NCI-H1092 treated with DMSO at 0.1 percent for 48 hours (cell line): ENCODE measurements at regions not wholly inside any gene's neighbourhood (a gene's known extent, or its start where the extent isn't known, plus 50 kb on each side); places are given as distances from the start of the nearest gene placed in this dataset.
"Not testable (repeated sequence)": the region's sequence is repeated elsewhere in the genome, so short reads cannot be mapped to it uniquely, and the experiment has no call there.

Source experiments
- DNase-seq: peaks from one replicate; lab custom pipeline; 2025; lab: John Stamatoyannopoulos, UW

DNA sequence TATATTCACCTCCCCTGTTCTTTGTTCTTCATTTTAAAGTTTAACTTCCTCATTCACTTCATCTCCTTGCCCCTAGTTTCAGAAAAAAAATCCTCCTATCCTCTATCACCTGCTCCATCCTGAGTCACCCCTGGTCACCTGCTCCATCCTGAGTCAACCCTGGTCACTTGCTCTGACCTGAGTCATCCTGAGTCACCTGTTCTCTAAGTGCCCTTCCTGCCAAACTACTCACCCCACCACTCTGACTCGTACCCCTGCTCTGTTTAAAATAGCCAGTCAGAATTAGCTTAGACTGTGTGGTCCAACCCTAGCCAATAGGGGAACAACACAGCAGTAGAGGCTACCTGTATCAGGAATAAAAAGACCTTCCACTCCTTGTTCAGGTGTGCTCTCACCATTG lies 716.9 kb downstream of the ZBBX start:
- no peak for DNase-seq

DNA sequence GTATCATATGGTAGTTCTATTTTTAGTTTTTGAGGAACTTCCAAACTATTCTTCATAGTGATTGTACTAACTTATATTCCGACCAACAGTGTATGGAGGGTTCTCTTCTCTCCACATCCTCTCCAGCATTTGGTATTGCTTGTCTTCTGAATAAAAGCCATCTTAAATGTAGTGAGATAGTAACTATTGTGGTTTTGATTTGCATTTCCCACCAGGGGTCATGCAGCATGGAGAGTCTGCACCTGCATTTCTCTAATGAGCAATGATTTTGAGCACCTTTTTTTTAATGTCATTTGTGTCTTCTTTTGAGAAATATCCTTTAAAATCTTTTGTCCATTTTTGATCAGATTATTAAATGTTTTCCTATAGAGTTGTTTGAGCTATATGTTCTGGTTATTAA lies 718.5 kb downstream of the ZBBX start:
- DNase-seq, result no peak

DNA sequence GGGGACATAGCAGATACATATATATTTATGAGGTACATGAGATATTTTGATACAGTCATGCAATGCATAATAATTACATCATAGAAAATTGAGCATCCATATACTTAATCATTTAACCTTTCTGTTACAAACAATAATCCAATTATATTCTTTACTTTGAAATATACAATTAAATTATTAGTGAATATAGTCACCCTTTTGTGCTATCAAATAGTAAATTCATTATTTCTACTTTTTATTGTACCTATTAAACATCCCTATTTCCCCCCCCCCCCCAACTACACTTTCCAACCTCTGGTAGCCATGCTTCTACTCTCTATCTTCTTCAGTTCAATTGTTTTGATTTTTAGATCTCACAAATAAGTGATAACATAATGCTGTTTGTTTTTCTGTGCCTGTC lies 719.1 kb downstream of the ZBBX start:
- DNase-seq, result no peak

DNA sequence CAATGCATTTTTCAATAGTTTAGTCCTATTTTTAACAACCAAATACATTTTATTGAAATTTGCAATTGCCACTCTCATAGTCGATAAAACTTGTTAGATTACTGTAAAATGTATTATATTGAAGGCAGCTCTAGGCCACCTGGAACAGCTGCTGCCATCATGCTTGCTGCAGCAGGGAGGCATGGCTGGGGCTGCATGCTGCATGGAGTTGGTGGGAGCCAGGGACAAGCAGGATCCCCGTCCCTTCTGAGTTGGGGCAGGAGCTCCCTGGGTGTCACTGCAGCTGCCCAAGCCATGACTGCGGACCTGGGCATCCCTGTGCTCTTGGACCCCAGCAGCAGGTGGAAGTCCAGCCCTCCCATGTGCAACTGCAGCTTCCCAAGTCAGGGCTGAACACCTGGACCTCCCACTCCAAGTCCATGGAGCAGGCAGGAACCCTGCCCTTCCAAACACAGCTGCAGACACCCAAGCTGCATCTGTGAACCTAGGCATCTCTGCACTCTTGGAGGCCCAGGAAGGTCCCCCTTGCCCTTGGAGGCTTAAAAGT lies 742.0 kb downstream of the ZBBX start:
- DNase-seq, result no peak

DNA sequence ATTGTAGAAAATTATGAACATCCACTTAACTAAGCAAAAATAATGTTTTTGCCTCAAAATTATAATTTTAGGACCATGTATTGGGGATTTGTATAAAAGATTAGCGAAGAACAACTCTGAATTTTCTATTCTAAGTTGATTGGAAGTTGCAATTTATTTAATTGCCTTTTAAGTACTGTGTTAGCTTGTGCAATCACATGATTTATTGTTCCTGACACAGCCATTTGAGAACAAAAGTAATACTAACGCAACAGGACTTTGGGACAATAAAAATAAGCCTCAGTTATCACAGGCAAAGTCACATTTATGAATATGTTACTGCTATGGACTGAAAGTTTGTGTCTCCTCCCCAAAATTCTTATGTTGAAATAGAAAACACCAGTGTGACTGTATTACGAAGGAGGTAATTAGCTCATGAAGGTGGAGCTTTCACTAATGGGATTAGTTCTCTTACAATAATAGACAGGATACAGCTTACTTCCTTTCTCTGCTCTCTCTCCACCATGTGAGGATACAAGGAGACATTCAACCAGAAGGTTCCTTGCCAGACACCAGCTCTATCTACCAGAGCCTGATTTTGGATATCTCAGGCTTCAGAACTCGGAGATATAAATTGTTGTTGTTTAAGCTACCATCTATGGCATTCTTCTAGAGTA lies 745.9 kb downstream of the ZBBX start:
- DNase-seq, result no peak

DNA sequence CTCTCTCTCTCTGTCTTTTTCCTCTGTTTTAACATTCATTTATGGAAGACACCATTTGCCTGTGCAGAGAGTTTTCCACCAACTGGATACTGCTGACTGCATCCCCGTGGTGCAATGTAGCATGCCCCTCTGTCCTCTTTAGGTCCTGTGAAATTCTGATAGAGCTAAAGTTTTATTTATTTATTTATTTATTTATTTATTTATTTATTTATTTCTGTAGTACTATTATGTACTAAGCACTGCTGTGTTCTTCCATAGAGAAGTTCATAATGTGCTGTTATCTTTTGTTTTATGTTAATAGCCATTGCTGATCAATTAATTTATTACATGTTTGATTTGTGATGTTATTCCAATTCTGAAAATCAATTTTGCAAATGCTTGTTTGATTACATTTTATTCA lies 749.9 kb downstream of the ZBBX start:
- DNase-seq, result no peak

DNA sequence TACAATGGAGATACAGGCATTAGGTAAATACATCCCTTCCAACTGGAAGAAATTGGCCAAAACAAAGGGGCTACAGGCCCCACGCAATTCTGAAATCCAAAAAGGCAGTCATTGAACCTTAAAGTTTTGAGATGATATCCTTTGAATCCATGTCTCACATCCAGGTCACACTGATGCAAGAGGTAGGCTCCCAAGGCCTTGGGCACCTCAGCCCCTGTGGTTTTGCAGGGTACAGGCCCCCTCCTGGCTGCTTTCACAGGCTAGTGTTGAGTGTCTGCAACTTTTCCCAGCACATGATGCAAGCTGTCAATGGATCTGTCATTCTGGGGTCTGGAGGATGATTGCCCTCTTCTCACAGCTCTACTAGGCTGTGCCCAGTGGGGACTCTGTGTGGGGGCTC lies 766.7 kb downstream of the ZBBX start:
- DNase-seq, result no peak

DNA sequence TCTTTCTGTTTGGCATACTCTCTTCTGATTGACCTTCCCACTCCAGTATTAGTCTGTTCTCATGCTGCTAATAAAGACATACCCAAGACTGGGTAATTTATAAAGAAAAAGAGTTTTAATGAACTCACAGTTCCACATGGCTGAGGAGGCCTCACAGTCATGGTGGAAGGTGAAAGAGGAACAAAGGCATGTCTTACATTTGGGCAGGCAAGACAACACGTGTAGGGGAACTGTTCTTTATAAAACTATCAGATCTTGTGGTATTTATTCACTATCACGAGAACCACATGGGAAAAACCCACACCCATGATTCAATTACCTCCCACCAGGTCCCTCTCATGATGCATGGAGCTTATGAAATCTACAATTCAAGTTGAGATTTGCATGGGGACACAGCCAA lies 767.3 kb downstream of the ZBBX start:
- not testable (repeated sequence) for DNase-seq

DNA sequence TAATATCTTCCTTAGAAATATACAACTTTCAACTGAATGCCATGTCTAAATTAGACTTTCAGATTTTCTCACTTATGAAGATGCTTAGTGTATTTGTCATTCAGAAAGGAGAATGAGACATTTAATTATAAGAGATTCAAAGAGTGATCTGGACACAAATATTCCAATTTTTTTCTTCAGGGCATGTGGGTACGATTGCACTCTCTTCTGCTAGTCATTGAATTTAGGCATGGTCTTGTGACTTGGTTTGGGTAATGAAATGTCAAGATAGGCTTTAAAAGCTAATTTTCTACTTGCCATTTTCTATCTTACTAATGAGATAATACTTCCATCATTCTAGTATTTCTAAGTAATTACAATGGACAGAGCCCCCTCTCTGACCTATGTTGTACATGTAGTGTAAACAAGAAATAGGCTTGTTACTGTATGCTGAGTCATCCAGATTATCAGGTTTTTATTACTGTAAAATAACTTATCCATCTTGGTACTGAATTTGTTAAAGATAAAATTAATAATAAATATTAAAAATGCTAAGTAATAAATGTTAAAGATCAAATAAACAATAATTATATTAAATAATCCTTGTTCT lies 770.8 kb upstream of the BCHE start:
- DNase-seq, result no peak

DNA sequence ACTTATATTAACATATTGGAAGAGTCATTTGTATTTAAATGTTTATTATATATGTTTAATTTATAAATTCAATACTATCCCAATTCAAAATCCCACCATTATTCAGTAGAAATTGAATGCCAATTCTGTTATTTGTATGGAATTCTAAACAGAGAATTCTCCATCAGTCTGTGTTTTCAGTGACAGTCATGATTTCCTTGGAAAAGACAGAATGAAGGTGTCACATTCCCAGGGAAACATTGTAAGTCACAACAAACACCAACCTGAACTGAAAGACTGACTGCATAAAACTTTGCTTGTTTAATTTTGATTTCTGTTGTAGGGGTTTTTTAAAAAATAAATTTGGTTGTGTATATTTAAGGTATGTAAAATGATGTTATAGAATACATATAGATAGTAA lies 769.8 kb upstream of the BCHE start:
- no peak for DNase-seq

DNA sequence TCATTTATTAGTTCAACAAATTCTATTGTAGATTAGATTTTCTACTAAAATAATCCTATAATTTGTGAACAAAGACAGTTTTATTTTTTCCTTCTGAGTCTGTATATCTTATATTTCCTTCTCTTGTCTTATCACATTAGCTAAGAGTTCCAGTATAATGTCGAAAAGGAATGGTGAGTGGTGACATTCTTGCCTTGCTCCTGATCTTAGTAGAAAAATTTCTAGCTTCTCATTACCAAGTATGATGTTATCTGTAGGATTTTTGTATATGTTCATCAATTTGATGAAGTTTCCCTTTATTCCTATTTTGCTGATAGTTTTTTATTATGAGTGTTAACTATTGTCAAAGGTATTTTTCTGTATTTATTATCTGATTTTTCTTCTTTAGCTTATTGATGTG lies 756.6 kb upstream of the BCHE start:
- DNase-seq, result no peak

DNA sequence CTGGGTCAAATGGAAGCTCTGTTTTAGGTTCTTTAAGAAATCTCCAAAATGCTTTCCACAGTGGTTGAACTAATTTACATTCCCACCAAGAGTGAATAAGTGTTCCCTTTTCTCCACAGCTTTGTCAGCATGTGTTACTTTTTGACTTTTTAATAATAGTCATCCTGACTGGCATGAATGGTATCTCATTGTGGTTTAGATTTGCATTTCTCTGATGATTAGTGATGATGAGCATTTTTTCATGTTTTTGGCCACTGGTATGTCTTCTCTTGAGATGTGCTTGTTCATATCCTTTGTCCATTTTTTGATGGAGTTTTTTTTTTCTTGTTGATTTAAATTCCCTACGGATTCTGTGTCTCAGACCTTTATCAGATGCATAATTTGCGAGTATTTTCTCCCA lies 745.0 kb upstream of the BCHE start:
- DNase-seq, result no peak

DNA sequence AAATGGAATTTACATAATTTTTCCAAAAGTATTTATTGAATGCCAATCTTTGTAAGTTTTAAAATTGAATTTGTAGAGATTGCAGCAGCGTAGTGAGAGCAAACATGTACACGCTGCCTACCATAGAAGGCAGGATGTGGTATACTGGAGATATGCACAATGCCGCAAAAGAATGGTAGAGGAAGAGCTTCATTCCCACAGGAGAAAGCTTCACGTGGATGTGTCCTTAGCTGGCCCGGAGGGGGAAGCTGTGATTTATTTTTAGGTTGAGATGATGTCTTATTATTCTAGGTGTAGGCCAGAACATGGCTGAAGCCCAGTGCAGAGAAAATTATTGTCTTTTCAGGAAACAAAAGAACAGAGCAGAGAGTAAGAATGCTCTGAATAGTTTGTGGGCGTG lies 743.3 kb upstream of the BCHE start:
- no peak for DNase-seq

DNA sequence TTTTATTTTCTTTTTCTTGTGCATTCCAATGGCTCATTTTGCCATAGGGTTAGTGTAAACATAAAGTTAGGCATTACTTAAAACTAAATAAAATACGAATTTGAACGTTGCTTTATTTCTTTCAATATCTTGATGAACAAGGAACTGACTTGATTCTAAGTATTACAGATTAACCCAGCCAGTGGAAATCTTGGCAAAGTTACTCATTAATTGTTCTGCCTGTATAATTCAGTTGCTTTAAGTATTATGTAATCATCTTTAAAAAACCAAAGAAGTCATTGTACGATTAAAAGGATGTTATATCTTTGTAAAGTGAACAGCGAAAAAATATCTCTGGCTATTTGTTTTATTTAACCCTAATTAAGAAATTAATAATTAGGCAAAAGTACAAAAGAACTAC lies 737.9 kb upstream of the BCHE start:
- no peak for DNase-seq

DNA sequence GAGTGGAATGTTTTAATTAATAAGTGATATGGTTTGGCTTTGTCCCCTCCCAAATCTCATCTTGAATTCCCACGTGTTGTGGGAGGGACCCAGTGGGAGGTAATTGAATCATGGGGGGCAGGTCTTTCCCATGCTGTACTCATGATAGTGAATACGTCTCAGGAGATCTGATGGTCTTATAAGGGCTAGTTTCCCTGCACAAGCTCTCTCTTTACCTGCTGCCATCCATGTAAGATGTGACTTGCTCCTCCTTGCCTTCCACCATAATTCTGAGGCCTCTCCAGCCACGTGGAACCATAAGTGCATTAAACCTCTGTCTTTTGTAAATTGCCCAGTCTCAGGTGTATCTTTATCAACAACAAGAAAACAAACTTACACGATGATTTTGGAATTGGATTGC lies 734.5 kb upstream of the BCHE start:
- DNase-seq, result not testable (repeated sequence)

DNA sequence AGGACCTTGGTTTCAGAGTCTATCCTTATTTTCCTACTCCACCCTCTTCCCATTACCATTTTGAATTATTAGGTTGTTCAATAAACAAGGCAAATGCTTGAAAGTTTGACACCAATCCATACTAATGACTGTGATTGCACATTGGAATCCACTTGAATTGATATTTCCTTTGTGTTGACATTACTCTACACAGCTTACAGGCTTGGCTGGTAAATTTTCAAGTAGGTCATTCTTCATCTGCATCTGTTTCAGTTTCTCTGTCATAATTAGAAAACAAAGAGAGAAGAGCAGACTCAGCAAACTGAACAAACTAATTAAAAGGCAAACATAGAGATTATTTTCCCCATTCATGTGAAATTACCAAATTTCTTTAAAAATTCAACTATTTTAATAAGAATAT lies 732.9 kb upstream of the BCHE start:
- no peak for DNase-seq

DNA sequence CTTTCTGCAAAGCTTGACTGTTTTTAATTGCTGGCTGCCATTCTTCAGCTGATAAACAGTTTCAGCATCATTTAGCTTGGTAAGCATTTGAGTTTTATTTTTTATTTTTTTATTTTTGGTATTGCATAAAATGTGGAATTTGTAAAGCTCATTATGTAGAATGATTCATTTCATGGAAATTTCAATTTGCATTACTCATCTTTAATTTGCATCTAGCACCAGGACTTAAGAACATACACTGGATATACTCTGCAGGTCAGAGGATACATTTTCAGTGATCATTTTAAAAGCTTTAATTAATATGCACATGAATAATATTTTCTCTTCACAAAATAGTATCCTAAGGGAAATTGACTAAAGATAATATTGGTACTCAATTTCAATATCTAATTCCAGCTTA lies 732.4 kb upstream of the BCHE start:
- no peak for DNase-seq

DNA sequence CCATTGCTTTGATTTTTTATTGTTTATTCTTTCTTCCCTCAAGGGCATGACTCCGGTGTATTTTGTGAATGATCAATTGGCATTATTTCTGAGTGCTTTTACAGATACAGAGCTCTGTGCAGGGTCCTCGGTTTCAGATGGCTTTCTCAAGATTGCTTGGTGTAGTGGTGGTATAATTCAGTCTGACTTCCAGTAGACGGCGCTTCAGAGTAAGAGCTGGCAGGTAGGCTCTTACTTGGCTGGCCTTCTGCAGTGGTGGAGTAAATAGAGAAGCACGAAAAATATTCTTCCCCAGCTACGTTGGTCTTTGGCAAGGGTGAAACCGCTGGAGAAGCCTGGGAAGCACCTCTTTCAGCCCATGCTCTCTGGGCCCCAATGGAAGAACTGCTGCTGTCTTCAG lies 723.0 kb upstream of the BCHE start:
- DNase-seq, result no peak

DNA sequence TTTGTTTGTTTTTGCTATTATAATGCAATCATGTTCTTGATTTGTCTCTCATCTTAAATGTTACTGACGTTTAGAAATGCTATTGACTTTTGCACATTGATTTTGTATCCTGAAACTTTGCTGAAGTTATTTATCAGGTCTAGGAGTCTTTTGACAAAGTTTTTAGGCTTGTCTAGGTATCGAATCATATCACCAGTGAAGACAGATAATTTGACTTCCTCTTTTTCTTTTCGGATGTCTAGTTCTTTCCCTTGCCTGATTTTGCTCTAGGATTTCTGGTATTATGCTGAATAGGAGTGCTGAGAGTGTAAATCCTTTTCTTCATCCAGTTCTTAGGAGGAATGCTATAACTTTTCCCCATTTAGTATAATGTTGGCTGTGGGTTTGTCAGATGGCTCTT lies 719.7 kb upstream of the BCHE start:
- DNase-seq, result no peak

DNA sequence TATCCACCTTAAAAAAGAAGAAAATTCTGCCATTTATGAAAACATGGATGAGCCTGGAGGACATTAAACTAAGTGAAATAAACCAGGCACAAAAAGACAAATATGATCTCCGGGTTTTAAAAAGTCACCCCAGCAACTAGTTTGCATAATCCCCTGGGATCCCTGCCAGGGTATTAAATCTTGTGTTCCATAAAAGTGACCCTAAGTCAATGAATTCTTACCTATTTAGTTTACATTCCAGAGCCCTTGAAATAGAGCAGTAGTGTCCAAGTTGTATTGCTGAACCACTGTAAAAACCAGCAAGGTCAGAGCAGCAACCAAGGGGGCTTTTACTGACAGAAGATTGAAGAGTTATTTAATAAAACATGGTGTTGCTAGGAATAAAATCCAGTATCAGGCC lies 716.8 kb upstream of the BCHE start:
- no peak for DNase-seq

DNA sequence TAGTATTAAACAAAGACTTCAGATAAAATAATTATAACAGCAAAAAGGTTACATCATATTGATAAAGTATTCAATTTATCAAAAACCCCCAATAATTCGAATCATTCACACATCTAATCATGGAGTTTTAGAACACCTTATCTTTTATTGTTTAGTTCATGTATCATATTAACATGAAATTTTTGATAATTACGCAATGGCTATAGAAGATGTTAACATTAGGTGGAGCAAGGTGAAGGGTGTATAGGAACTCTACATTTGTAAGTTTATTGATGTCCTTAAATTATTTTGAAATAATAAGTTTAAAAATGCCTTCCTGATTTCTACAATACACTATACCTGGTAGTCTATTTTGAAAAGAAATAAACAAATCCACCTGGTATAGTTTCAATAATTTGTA lies 696.5 kb upstream of the BCHE start:
- no peak for DNase-seq

DNA sequence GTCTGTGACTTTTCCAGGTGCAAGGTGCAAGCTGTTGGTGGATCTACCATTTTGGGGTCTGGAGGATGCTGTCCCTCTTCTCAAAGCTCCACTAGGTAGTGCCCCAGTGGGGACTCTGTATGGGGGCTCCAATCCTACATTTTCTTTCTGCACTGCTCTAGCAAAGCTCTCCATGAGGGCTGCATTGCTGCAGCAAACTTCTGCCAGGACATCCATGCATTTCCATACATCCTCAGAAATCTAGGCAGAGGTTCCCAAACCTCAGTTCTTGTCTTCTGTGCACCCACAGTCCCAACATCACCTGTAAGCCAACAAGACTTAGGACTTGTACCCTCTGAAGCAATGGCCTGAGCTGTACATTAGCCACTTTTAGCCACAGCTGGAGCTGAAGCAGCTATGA lies 694.5 kb upstream of the BCHE start:
- no peak for DNase-seq

DNA sequence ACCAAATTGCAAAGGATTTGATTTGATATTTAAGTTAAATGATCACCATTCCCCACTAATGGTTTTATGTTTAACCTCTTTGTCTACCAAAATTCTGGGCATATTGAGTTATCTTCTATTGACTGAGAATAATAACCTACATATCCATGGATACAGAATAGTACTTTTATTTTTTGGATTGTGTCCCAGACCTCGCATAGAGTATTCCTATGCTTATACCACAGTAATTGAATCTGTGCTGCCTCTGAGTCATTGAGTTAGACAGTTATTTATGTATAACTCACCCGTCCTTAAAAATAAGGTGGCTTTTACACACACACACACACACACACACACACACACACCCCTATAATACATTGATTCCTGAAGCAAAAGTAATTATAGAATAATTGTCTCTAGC lies 690.1 kb upstream of the BCHE start:
- no peak for DNase-seq

DNA sequence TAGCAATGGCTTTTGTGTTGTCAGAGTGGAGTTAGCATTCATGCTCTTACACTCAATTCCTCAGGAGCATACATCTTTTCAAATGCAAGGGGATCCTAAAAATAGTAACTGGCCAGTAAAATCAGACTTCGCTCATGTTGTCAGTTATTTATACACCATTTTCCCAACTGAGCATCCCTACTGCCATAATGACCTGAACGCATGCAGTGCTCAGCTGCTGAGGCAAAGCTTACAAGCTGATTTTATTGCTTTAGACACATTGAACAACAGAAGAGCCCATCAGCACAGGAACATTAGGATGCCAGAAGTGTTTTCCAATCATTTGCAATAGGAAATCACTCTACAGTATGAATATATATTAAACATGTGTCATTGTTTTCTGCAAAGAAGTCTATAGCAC lies 689.7 kb upstream of the BCHE start:
- DNase-seq, result no peak
